CD4-positive, alpha-beta T cell treated with Interleukin-6 at 100 ng/mL for 8 hours (primary cell): ENCODE measurements at regions not wholly inside any gene's neighbourhood (a gene's known extent, or its start where the extent isn't known, plus 50 kb on each side); places are given as distances from the start of the nearest gene placed in this dataset.

ENCODE experiments used
- DNase-seq: peaks from one replicate; pipeline ENCODE4 v3.0.0-alpha.2; 2020; ENCODE audit warnings: mixed read lengths, low spot score

DNA sequence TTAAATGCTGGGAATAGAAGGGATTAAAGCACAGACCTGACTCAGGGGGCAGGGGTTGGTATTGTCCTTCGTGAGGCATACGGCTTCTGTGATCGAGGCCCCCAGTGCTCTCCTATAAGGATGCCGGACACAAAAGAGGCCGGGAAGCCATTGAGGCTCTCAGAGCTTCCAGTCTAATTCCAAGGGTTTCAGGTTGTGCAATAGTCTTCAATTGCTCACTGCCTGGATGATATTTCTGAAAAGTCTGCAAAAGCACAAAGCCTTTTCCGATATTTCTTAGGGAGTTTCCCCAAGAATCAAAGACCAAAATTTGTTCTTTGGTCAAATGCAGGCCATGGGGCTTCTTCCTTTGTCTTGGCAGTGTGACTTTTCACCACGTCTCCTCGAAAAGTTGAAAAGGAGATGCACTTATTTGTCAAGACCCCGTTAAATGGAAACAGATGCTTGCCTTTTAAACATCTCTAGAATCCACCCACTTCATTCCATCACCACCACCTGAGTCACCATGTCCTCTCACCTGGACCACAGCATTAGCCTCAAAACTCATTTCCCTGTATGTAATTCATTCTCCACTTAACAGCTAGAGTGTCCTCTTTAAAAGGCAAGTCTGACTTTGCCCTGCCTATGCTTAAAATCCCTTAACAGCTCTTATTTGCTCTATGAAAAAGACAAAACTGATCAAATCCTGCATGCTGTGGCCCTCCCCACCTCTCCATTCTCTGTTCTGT, 134.8 kb upstream of the NAMPT start:
- no peak for DNase-seq

DNA sequence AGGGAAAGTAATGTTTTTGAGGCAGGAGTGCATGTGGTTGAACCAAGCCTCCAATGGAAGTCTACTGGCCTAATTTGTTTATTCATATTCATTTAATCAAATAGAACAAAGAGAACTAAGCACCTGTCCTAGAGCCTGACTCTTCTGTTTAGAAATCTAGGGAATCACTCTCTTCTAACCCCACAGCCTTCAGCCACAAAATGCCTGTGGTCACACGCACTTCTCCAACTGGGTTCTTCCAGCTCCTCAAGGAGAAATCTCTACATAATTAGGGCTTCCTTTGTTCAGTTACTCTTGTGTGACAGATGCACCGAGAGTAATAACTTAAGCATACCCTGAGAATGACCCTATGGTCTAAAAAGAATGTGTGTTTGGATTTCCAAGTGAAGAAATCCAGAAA, 133.7 kb upstream of the NAMPT start:
- no peak for DNase-seq

DNA sequence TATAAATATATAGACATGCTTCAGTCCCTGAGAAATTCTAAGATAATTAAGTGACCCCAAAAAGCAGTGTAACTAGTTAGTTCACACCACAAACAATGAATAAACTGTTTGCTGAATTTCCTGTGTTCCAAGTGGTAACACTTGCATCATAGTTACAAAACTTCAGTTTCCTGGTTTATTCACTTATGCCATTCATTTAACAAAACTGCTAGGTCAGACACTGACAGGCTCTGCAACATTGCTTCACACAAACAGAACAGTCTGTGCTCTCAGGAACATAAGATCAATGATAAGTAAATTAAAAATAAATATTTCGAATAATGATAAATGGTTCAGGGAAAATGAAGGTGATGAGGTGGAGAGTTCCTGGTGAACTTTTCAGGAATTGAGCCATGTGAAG, 133.3 kb upstream of the NAMPT start:
- DNase-seq, result no peak

DNA sequence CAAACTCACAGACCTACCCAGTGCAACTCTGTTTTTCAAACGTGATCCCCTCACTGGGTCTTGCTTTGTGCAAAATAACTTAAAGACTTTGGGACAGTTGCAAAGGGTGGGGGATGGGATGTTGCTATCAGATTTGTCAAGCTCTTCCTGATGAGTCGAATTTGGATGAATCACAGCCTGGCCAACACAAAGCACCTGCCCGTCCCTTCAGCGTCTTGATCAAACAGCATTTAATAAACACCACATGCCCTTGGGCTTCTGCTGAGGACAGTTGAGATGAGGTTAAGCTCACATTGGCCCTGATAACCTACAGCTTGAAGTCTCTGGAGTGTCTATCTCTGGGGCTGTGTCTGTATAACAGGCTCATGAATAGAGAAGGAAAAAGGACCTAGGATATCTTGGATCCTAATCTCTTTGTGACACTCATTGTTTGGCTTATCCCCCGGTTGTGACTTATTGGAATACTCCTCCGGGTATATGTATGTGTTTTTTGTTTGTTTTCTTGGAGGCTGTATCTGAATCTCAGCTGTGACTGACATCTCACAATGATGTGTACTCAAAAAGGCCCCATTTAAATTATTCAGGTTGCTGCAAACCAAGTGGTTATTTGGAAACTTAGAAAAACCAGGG, 132.6 kb upstream of the NAMPT start:
- DNase-seq, result no peak

DNA sequence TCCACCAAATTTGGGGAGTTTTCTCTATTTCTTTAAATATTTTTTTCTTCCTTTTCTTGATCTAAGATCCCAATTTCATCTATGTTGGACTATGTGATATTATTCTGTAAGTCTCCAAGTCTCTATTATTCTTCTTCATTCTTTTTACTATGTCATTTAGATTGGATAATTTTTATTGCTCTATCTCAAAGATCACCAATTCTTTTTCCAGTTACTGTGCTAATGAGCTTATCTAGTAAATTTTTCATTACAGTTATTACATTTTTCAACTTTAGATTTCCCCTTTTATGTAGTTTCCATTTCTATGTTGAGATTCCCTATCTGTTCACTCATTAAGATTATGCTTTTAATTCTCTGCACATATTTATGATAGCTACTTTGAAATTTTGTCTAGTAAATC, 131.6 kb upstream of the NAMPT start:
- no peak for DNase-seq

DNA sequence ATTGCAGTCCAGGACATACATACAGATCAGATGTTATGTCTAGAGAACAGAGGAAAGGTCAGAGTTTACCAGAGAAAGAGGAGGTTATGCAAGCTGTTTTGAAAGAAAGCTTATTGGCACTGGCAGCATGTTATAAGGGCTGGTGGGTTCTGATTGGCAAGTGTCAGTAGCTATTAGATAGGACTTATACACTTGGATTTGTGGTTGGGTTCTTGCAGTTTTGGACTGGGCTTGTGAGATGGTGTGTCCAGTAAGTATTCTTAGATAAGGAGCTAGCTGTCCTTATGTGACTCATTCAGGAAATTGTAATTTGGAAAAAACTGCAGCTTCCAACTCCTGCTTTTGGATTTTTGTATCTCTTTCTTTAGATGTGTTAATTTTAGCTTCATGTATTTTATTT, 130.7 kb upstream of the NAMPT start:
- DNase-seq, result no peak

DNA sequence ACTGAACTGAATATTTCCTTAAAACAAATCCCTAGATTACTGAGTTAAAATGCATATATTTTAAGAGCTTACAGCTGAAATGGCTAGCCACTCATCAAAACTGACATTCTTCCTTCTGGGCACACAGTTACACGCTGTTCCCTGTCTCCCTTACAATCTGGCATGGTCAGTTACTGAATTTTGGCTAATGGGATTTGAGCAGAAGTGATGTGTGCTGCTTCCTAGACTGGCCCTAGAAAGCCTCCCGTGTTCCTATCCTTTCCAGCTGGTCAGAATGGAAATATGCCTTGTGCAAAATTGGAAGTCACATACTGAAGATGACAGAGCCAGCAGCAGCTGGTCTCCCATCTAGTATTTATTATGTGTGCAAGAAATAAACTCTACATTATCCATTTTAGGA, 128.7 kb upstream of the NAMPT start:
- no peak for DNase-seq

DNA sequence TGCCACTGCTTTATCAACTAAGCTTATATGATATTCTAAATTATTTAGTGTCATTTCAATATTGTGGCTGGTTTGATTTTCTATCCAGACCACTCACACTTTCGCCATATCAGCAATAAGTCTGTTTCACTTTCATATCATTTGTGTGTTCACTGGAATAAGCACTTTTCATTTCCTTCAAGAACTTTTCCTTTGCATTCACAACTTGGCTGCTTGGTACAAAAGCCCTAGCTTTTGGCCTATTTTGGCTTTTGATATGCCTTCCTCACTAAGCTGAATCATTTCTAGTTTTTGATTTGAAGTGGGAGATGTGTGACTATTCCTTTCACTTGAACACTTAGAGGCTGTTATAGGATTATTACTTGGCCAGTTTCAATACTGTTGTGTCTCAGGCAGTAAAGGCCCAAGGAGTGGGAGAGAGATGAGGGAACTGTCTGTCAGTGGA, 120.9 kb upstream of the NAMPT start:
- DNase-seq, result no peak

DNA sequence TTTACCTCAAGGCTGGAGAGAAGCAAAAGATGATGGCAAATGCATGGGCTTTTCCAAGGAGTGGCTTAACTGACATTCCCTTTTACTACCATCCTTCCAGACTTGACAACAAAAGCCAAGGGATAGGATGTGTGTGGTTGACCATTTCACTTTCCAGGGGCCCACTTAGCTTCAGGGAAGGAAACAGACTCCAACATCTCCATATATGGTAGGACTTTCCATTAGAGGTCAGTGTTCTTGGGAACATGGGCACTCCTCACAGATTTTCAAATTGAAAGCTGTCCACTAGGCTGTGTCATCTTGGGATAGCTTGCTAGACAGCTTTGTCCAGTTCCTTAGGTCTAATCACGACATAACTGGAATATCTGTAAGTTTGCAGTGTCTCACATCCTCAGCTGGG, 118.1 kb upstream of the NAMPT start:
- no peak for DNase-seq

DNA sequence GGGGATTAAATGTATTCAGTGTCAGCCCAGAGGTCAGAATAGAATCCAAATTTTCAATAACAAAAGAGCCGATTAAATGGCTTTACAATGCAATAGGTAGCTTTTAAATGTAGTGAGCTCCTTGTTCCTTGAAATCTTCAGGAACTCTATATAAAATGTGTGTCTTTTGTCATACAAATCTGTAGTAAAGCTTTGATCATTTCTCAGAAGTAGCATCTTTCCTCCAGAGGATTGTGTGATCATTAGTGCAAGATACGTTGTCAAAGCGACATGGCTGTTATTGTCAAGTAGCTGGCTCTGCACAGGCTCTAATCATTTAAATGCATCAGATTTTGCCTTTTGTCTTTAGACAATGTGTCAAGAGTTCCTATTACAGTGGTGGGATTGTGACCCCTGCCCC, 116.1 kb upstream of the NAMPT start:
- no peak for DNase-seq

DNA sequence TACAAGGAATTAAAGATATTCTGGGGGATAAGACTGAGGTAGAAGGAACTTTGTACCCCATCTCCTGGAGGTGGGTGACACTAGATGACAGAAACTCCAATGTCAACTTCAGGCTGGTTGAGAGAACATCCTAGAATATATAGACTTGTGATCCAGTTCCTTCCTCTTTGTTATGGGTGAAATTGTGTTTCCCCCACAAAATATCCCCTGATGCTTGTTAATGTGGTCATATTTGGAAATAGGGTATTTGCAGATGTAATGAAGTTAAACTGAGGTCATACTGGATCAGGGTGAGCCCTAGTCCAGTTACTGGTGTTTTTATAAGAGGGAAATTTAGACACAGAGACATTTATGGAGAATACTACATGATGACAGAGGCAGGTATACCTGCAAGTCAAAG, 114.0 kb upstream of the NAMPT start:
- DNase-seq, result no peak

DNA sequence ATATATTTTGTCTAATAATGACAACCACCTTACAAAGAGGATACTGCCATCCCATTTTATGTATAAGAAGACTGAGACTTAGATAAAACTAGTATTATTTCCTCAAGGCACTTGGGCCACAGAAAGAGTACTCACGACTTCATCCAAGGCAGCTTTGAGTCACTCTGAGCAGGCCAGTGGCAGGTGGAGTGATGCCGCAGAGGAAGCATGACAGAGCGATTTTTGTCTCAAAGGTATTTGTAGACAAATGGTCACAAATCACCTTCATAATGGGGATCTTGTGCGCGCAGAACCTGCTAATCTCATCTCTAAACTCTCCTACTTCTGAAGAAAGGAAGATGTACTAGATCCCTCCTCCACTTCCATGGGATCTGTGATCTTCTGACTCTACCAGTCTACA, 113.2 kb upstream of the NAMPT start:
- no peak for DNase-seq

DNA sequence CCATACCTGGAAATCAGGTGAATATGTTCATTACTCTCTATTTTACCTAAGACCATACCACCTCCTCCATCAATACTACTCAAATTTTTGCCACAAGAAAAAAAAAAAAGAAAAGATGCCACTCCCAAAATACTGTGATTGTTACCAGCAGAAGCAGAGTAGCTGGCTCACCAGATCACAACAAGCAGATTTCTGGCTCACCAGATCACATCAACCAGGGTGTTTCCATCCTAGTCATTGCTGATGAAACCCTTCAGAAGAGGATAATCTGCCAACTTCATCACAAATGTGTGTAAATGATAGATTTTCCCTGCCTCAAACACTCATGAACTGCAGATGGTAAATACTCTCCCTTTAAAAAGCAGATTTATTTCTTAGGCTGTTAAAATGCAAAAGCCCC, 109.7 kb upstream of the NAMPT start:
- DNase-seq, result no peak

DNA sequence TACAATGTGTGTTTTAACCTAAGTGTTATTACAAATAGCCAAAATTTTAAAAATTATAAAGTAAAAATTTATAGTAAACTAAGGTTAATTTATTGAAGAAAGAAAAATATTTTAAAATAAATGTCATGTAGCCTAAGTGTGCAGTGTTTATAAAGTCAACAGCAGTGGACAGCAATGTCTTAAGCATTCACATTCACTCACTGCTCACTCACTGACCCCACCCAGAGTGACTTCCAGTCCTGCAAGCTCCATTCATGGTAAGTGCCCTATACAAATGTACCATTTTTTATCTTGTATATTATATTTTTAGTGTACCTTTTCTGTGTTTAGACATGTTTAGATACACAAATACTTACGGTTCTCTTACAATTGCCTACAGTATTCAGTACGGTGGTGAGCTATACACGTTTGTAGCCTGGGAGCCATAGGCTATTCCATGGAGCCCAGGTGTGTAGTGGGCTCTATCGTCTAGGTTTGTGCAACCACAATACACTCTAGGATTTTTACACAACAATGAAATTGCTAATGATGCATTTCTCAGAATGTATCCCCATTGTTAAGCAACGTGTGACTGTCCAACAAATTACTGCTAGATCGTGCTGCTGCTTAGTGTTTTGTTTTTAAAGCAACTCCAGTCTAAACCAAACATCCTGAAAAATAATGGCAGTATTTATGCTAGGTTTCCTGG, 108.9 kb upstream of the NAMPT start:
- no peak for DNase-seq

DNA sequence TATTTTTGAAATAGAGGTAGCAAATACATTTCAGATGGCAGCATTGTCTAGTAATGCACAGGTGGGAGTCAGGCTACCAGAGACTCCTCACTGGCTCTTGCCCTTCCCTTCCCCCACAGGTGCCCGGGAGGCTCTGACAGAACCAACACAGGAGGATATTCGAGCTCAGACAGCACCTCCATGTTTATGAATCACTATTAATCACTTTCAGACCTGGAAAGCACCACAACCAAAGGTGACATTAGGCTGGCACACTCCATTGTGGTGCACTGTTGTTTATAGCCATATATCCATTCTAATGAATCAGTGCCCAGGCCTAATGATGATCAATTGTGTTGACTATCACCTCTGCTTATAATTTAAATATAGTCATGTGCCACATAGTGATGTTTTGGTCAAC, 107.8 kb upstream of the NAMPT start:
- DNase-seq, result no peak

DNA sequence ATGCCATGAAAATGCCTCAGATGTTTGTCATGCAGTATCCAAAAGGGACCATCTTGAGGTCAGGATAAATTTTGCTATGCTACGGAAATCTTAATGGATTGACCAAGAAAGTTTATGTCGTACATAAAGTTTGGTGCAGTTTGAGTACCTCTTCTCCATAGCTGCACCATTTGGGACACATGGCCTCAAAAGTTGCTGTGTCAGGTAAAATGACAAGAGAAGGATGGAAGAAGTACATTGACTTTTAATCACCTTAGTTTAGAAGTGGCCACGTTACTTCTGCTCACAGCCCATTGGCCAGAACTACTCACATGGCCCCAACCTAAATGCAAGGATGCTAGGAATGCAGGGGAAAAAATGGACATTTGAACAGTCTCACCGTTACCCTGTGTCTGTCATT, 107.4 kb upstream of the NAMPT start:
- no peak for DNase-seq

DNA sequence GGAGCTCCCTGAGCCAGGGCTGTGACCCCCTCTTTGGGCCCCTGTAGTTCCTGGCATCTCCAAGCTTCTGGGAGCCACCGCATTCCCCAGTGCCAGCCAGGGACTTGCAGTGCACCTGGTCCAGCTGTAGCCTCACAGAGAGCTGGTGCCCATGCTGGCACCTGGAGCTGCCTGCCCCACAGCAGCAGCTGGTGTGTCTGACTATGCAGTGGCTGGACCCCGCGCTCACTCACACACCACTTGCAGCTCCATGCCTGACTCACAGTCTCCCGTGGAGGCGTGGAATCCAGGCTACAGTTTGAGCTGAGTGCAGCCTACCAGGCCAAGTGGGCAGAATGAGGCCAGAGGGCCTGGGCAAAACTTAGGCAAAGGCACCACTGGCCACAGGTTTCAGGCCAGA, 102.2 kb upstream of the NAMPT start:
- DNase-seq, result no peak

DNA sequence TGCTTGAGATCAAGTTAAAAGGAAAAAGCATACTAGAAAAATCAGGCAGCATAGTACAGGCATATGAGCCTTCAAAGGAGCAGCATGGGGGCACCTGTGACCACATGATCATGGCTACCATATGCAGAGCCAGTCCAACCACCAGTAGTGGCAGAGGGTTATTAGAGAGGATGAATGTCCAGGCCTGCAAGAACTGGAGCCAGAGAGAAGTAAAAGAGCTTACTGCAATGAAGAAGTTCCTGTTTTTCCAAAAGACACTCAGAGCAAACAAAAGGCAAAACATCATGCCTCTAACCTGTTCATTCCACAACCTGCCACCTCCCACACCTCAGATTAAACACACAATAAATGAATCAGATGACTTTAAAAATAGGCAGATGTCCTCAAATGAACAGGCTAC, 99.6 kb upstream of the NAMPT start:
- DNase-seq, result no peak

DNA sequence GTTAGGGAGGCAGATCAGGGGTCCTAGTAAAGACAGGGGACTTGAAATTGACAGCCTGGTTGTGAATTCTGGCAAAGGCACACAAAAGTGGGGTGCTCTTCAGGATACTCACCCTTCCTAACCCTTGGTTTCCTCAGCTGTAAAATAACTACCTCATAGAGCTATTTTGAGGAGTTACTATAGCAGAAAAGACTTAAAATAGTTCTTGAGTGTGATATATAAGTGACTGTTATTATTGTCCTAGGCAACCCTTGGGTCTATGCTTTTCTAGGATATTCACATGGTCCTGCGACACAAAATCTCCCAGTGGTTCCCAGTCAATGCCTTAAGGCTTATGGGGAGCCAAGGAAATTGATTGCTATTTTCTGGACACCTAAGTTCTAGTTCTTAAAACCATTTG, 98.1 kb upstream of the NAMPT start:
- DNase-seq, result no peak

DNA sequence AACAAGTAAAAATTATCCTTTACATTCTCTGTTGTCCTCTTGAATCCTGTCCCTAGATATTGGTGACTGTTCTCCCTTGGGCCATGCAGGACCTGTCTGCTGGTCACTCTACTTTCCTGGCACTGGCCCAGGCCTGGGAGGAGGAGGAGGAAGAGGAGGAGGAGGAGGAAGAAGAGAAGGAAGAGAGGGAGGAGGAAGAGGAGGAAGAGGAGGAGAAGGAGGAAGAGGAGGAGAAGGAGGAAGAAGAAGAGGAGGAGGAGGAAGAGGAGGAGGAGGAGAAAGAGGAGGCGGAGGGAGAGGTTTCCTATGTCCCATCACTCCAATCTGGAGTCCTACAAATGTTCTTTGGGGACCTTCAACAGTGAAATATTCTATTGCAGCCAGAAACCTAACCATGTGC, 97.3 kb upstream of the NAMPT start:
- DNase-seq, result no peak

DNA sequence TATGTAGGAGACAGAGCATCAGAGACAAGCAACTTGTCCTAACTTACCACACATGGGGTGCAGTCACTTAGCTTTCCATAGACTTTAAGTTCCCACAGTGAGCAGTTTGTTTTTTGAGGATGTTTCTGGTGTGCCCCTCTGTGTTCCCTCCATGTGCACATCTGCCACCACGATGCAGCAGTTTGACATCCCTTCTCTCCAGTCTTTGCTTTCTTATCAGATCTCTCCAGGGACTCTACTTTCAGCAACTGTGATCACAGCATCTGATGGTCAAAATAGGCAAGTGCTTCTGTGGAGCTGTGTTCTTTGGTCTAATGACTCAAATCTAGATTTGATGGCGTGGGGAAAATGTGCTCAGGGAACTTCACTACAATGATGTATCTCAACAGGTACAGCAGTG, 96.5 kb upstream of the NAMPT start:
- no peak for DNase-seq

DNA sequence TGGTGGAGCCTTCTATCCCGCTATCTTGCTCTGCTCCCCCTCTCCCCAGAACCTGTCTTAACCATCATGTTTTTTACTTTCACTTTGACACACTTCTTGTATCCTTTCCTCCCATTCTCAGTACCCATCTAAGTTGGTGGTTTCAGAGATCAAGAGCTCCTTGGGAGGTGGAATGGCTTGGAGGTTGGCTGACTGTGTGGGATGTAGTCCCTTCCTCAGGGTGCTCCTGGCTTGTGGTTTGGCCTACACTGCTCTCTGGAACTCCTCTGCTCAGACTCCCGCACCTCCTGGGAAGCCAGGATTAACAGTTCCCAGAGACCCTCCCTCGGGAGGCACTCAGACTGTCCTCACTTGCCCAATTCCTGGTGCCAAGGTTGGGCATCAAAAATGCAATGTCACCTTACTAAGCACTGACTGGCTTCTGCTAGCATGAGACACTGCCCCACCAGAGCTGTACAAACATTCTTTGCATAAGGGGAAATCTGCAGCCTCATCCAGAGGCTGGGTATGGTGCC, 93.1 kb upstream of the NAMPT start:
- DNase-seq, result no peak

DNA sequence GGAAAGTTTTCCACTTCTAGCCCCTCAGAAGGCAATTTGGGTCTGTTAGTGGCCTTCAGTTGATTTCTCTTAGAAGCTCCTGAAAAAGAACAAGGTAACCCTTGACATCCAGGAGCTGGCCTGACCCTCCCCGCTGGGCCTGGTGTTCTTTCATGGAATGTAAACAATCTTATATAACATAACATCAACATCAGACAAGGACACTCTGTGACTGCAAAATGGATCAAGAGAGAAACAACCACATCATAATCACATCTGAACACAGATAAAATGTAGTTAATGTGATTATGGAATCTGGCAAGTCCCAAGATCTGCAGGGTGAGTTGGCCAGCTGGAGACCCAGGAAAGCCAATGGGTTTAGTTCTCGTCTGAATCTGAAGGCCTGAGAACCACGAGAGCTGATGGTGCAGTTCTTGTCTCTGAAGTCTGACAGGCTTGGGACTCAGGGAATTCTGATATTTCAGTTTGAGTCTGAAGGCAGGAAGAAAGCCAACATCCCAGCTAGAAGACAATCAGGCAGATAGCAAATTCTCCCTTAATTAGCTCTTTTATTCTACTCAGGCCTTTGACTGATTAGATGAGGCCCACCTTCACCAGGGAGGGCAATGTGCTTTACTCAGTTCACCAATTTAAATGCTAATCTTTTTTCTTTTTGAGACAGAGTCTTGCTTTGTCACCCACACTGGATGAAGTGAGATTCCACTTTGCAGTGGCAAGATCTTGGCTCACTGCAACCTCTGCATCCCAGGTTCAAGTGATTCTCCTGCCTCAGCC, 91.4 kb upstream of the NAMPT start:
- DNase-seq, result no peak
